ENCODE measurements at regions not wholly inside any gene's neighbourhood (a gene's known extent, or its start where the extent isn't known, plus 50 kb on each side); places are given as distances from the start of the nearest gene placed in this dataset.

GRCh38 chr2:2466534-2466933 is 135.5 kb upstream of the MYT1L start:
- Histone ChIP-seq H3F3A (ENCODE audit: insufficient read depth) (no peaks in the 10 kb centered on the region), H3K9me2 (replicated peaks; ENCODE audit: insufficient read depth, low read length) (no peaks in the 10 kb centered on the region), H3K79me2 (ENCODE audit: insufficient read depth, low read length) (no peaks in the 10 kb centered on the region), H3K27me3 (ENCODE audit: low read length) (no peaks in the 10 kb centered on the region), H3K4me3 (ENCODE audit: insufficient read depth, low read length, poor library complexity, severe bottlenecking) (no peak overlapping the region), H4K20me1 (ENCODE audit: low read depth, low read length) (no peaks in the 10 kb centered on the region), H3K27ac (ENCODE audit: low read depth, low read length) (no peak overlapping the region), H3K36me3 (ENCODE audit: low read length) (no peaks in the 10 kb centered on the region), H3K4me2 (ENCODE audit: low read depth, low read length, poor library complexity, severe bottlenecking) (no peak overlapping the region), H3K9ac (ENCODE audit: low read length) (no peak overlapping the region), H3K9me3 (ENCODE audit: insufficient read depth, low read length) (no peaks in the 10 kb centered on the region), H2AFZ (ENCODE audit: low read depth, low read length, severe bottlenecking) (no peak overlapping the region)
- TF ChIP-seq EZH2phosphoT487 (conservative IDR thresholded peaks at IDR 0.05; ENCODE audit: low read length) (no peak), CTCF (IDR thresholded peaks at IDR 0.05; ENCODE audit: insufficient read depth, low read length, poor library complexity, severe bottlenecking) (no peak)

DNA sequence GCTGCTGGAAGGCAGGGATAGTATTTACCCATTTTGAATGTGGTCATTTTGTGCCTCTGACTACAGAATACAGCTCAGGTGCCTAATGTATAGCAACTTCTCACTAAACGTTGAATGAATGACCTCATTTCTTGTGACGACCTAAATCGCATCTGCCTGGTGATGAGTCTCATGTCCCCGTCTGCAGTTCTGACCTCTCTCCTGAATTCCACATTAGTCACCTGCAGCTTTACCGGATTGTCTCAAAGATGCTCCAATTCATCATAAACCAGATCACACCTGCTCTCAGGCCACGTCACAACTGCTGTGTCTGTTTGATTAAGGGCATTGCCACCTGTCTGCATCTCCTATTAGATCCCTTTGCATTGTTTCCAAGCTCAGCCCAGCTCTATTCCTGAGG is 133.6 kb upstream of the MYT1L start:
- H3K9ac ChIP-seq (ENCODE audit: low read length), result no peak overlapping the region
- no peak overlapping the region for H2AFZ ChIP-seq (ENCODE audit: low read depth, low read length, severe bottlenecking)
- H3K36me3 ChIP-seq (ENCODE audit: low read length), result no peaks in the 10 kb centered on the region
- H3K79me2 ChIP-seq (ENCODE audit: insufficient read depth, low read length), result no peaks in the 10 kb centered on the region
- H3K27ac ChIP-seq (ENCODE audit: low read depth, low read length), result no peak overlapping the region
- H3K4me2 ChIP-seq (ENCODE audit: low read depth, low read length, poor library complexity, severe bottlenecking), result no peak overlapping the region
- no peaks in the 10 kb centered on the region for H3K9me2 ChIP-seq (replicated peaks; ENCODE audit: insufficient read depth, low read length)
- H3K4me3 ChIP-seq (ENCODE audit: insufficient read depth, low read length, poor library complexity, severe bottlenecking), result no peak overlapping the region
- H3K9me3 ChIP-seq (ENCODE audit: insufficient read depth, low read length), result no peaks in the 10 kb centered on the region
- no peaks in the 10 kb centered on the region for H3F3A ChIP-seq (ENCODE audit: insufficient read depth)
- no peaks in the 10 kb centered on the region for H4K20me1 ChIP-seq (ENCODE audit: low read depth, low read length)
- no peaks in the 10 kb centered on the region for H3K27me3 ChIP-seq (ENCODE audit: low read length)
- no peak for TF ChIP-seq EZH2phosphoT487 (conservative IDR thresholded peaks at IDR 0.05; ENCODE audit: low read length)
- no peak for TF ChIP-seq CTCF (IDR thresholded peaks at IDR 0.05; ENCODE audit: insufficient read depth, low read length, poor library complexity, severe bottlenecking)

- Histone ChIP-seq H3K9me2 (replicated peaks; ENCODE audit: insufficient read depth, low read length) (no peaks in the 10 kb centered on the region), H3K4me3 (ENCODE audit: insufficient read depth, low read length, poor library complexity, severe bottlenecking) (no peak overlapping the region), H3K9me3 (ENCODE audit: insufficient read depth, low read length) (no peaks in the 10 kb centered on the region), H3K79me2 (ENCODE audit: insufficient read depth, low read length) (no peaks in the 10 kb centered on the region), H3K27me3 (ENCODE audit: low read length) (no peaks in the 10 kb centered on the region), H4K20me1 (ENCODE audit: low read depth, low read length) (no peaks in the 10 kb centered on the region), H3K27ac (ENCODE audit: low read depth, low read length) (no peak overlapping the region), H2AFZ (ENCODE audit: low read depth, low read length, severe bottlenecking) (no peak overlapping the region), H3K9ac (ENCODE audit: low read length) (no peak overlapping the region), H3K4me2 (ENCODE audit: low read depth, low read length, poor library complexity, severe bottlenecking) (no peak overlapping the region), H3F3A (ENCODE audit: insufficient read depth) (no peaks in the 10 kb centered on the region), H3K36me3 (ENCODE audit: low read length) (no peaks in the 10 kb centered on the region)
- no peak for TF ChIP-seq EZH2phosphoT487 (conservative IDR thresholded peaks at IDR 0.05; ENCODE audit: low read length)
Observed at GRCh38 chr2:2464094-2464493, 133.0 kb upstream of the MYT1L start.

DNA sequence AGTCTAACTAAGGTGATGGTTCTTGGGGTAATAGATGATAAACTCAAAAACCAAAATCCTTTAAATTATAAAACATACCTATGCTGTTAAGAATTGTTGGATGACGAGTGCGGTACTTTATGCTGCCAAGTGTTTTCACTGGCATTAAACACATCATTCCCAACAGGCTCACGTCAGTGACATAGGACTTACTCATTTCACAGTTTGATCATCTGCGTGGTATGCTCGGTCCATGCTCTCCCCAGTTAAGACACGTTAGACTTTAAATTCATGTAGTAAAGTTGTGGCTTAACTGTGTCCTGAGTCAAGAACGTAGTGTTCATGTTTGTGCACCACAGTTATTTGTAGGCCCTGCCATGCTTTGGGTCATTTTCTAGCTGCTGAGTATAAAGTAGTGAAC is 125.6 kb upstream of the MYT1L start:
- Histone ChIP-seq H4K20me1 (ENCODE audit: low read depth, low read length) (no peaks in the 10 kb centered on the region), H3K27ac (ENCODE audit: low read depth, low read length) (no peak overlapping the region)

More for the DNA sequence above, 125.6 kb upstream of the MYT1L start:
- Histone ChIP-seq H3K36me3 (ENCODE audit: low read length) (no peaks in the 10 kb centered on the region), H2AFZ (ENCODE audit: low read depth, low read length, severe bottlenecking) (no peak overlapping the region), H3K4me2 (ENCODE audit: low read depth, low read length, poor library complexity, severe bottlenecking) (no peak overlapping the region), H3K27me3 (ENCODE audit: low read length) (no peaks in the 10 kb centered on the region), H3K79me2 (ENCODE audit: insufficient read depth, low read length) (no peaks in the 10 kb centered on the region), H3K9me3 (ENCODE audit: insufficient read depth, low read length) (no peaks in the 10 kb centered on the region), H3K9ac (ENCODE audit: low read length) (no peak overlapping the region), H3F3A (ENCODE audit: insufficient read depth) (no peaks in the 10 kb centered on the region), H3K4me3 (ENCODE audit: insufficient read depth, low read length, poor library complexity, severe bottlenecking) (no peak overlapping the region), H3K9me2 (replicated peaks; ENCODE audit: insufficient read depth, low read length) (no peaks in the 10 kb centered on the region)
- TF ChIP-seq CTCF (IDR thresholded peaks at IDR 0.05; ENCODE audit: insufficient read depth, low read length, poor library complexity, severe bottlenecking) (no peak), EZH2phosphoT487 (conservative IDR thresholded peaks at IDR 0.05; ENCODE audit: low read length) (no peak)

Data from SU-DHL-6 (cell line).